CD4-positive, alpha-beta T cell (primary cell): ENCODE measurements at regions not wholly inside any gene's neighbourhood (a gene's known extent, or its start where the extent isn't known, plus 50 kb on each side); places are given as distances from the start of the nearest gene placed in this dataset.

Experiments
- ATAC-seq: fragments of 200-7000 bp; cut with Tn5 transposase; one replicate; pipeline ENCODE4 v1.10.0; 2022; ENCODE audit warnings: mild to moderate bottlenecking; ENCODE audit not compliant: poor library complexity
- CTCF ChIA-PET: fragments of 350-600 bp; sonication (Branson Sonifier 250); formaldehyde crosslinking; loops from one replicate; lab custom pipeline; 2021; ENCODE audit warnings: antibody characterized with exemption, inconsistent platforms; lab: Charles Lee
- POLR2A ChIA-PET: fragments of 350-600 bp; sonication (Branson Sonifier 250); formaldehyde crosslinking; loops from one replicate; lab custom pipeline; 2021; ENCODE audit warnings: antibody characterized with exemption, inconsistent platforms; lab: Charles Lee
- DNase-seq, 14 experiments: peaks; one replicate each; pipeline ENCODE4 v3.0.0-alpha.2; 2013 to 2020; ENCODE audit warnings: mixed read lengths in 2 of 14
- H3K27ac ChIP-seq, 2 donors: one replicate each; pipeline versions ENCODE4 v1.5.1 to v1.7.0; 2013; ENCODE audit warnings: low read length in 2 of 2, low read depth in 1 of 2, mild to moderate bottlenecking in 1 of 2
- H3K27me3 ChIP-seq, 2 experiments: 1 replicate in 1 of 2; 2 replicates in 1 of 2; pipeline versions ENCODE4 v1.6.1 to v1.7.0; 2013; ENCODE audit warnings: low read length in 2 of 2, control low read depth in 1 of 2, mild to moderate bottlenecking in 1 of 2, moderate library complexity in 1 of 2; ENCODE audit not compliant: insufficient read depth in 2 of 2, control insufficient read depth in 1 of 2
- H3K36me3 ChIP-seq: one replicate; pipeline ENCODE4 v1.6.1; 2013; ENCODE audit warnings: low read length, control low read depth; ENCODE audit not compliant: insufficient read depth
- H3K4me1 ChIP-seq: one replicate; pipeline ENCODE4 v1.6.1; 2013; ENCODE audit warnings: low read length, control low read depth; ENCODE audit not compliant: insufficient read depth
- H3K4me3 ChIP-seq: one replicate; pipeline ENCODE4 v1.5.1; 2013; ENCODE audit warnings: mild to moderate bottlenecking, low read length, moderate library complexity
- H3K9me3 ChIP-seq, 2 experiments: 1 replicate in 1 of 2; 2 replicates in 1 of 2; pipeline versions ENCODE4 v1.6.1 to v1.7.0; 2013; ENCODE audit warnings: low read length in 2 of 2, mild to moderate bottlenecking in 2 of 2, control low read depth in 1 of 2, moderate library complexity in 1 of 2; ENCODE audit not compliant: control insufficient read depth in 1 of 2, insufficient read depth in 1 of 2
- H3K27ac Mint-ChIP-seq: one replicate; pipeline ENCODE4 v1.8.0; 2020; ENCODE audit warnings: mixed read lengths
- H3K27me3 Mint-ChIP-seq: one replicate; pipeline ENCODE4 v1.8.0; 2021; ENCODE audit warnings: mixed read lengths
- H3K36me3 Mint-ChIP-seq: one replicate; pipeline ENCODE4 v1.8.0; 2021; ENCODE audit warnings: low read depth, mixed read lengths
- H3K4me1 Mint-ChIP-seq: one replicate; pipeline ENCODE4 v1.8.0; 2021; ENCODE audit warnings: low read depth, mixed read lengths
- H3K4me3 Mint-ChIP-seq: one replicate; pipeline ENCODE4 v1.8.0; 2020; ENCODE audit warnings: mild to moderate bottlenecking, mixed read lengths
- H3K9me3 Mint-ChIP-seq: one replicate; pipeline ENCODE4 v1.8.0; 2020; ENCODE audit warnings: mixed read lengths
- CTCF ChIP-seq: fragments of 200-600 bp; IDR thresholded peaks from one replicate; pipeline ENCODE4 v1.8.0; 2022; ENCODE audit warnings: antibody characterized with exemption, mild to moderate bottlenecking
- intact Hi-C, 2 experiments: fragments of 100-400 bp; cut with DNase I in 1 of 2; cut with micrococcal nuclease in 1 of 2; formaldehyde crosslinking; loops; one replicate each; pipeline versions ENCODE4 v1.15.1 to v1.9.0; 2023 to 2025; cut with DNase I, micrococcal nuclease

DNA sequence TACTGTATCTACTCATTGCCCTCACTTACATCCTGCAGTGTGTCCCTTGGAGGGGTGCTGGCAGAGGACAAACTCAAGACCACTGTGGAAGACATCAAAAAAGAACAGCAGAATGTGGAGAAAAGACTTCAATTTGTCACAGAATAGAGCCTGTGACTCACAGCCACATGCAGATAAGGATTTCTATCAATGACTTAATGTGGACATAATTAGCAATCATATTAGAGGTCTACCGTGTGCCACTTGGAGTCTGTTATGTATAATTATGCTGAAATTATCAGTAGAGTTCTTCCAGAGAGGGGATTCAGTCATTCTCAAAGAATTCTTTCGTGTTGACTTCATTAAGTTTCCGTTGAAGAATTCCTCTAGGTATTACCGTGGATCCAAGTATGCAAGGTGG is 473.5 kb downstream of the MIAT start:
- CTCF ChIA-PET = no interaction called here

GRCh38 chr22:27131346-27131745 is 474.0 kb downstream of the MIAT start:
- ChIA-PET POLR2A (no interaction called here), CTCF (no interaction called here)
- Histone ChIP-seq H3K27ac (no peak overlapping the region), H3K4me3 (no peak overlapping the region), H3K4me1 (no peaks in the 10 kb centered on the region), H3K27me3 (peaks cover 4 to 6% of the 10 kb centered on the region in 2 experiments), H3K9me3 (peaks cover under 1 to 3% of the 10 kb centered on the region in 2 experiments), H3K36me3 (no peaks in the 10 kb centered on the region)
- no peaks in the 10 kb centered on the region for H3K36me3 Mint-ChIP-seq
- intact Hi-C loops = no loop called here
- no peak overlapping the region for H3K27ac Mint-ChIP-seq
- TF ChIP-seq CTCF = no peak
- peaks cover 46% of the 10 kb centered on the region for H3K27me3 Mint-ChIP-seq
- H3K4me1 Mint-ChIP-seq = no peaks in the 10 kb centered on the region
- H3K9me3 Mint-ChIP-seq = no peaks in the 10 kb centered on the region
- no peak overlapping the region for H3K4me3 Mint-ChIP-seq
- DNase-seq (no peak), ATAC-seq (no peak)

More for the DNA sequence above, 473.5 kb downstream of the MIAT start:
- Mint-ChIP-seq H3K4me3 (no peak overlapping the region), H3K4me1 (no peaks in the 10 kb centered on the region), H3K9me3 (no peaks in the 10 kb centered on the region), H3K27ac (no peak overlapping the region), H3K36me3 (no peaks in the 10 kb centered on the region), H3K27me3 (peaks cover 50% of the 10 kb centered on the region)
- intact Hi-C loops = no loop called here
- no peak overlapping the region for H3K4me3 ChIP-seq
- POLR2A ChIA-PET = no interaction called here
- TF ChIP-seq CTCF = no peak
- no peak overlapping the region for H3K27ac ChIP-seq
- DNase-seq (no peak), ATAC-seq (no peak)
- peaks cover 4 to 6% of the 10 kb centered on the region in 2 experiments for H3K27me3 ChIP-seq
- H3K4me1 ChIP-seq = no peaks in the 10 kb centered on the region
- peaks cover 0 to 3% of the 10 kb centered on the region in 2 experiments for H3K9me3 ChIP-seq
- no peaks in the 10 kb centered on the region for H3K36me3 ChIP-seq

GRCh38 chr22:27132400-27132799 is 475.0 kb downstream of the MIAT start:
- Mint-ChIP-seq H3K4me1 (no peaks in the 10 kb centered on the region), H3K36me3 (no peaks in the 10 kb centered on the region), H3K27ac (no peak overlapping the region), H3K27me3 (peaks cover 41% of the 10 kb centered on the region), H3K4me3 (no peak overlapping the region), H3K9me3 (no peaks in the 10 kb centered on the region)
- no peaks in the 10 kb centered on the region for H3K36me3 ChIP-seq
- H3K9me3 ChIP-seq = peaks cover 6 to 7% of the 10 kb centered on the region in 2 experiments
- no peak overlapping the region for H3K27ac ChIP-seq
- CTCF ChIA-PET = no interaction called here
- H3K4me1 ChIP-seq = no peaks in the 10 kb centered on the region
- no peak overlapping the region for H3K4me3 ChIP-seq
- ATAC-seq (no peak), DNase-seq (no peak)
- intact Hi-C loops = no loop called here
- TF ChIP-seq CTCF = no peak
- peaks cover 0 to 6% of the 10 kb centered on the region in 2 experiments for H3K27me3 ChIP-seq
- POLR2A ChIA-PET = no interaction called here
